GM19438 (cell line): ENCODE measurements at regions not wholly inside any gene's neighbourhood (a gene's known extent, or its start where the extent isn't known, plus 50 kb on each side); places are given as distances from the start of the nearest gene placed in this dataset.

Experiments used
- ATAC-seq: cut with Tn5 transposase; IDR thresholded peaks from one replicate; pipeline ENCODE4 v1.9.1; 2021; ENCODE audit warnings: low read depth; ENCODE audit not compliant: unreplicated experiment

GRCh38 chr12:39061576-39061975 lies 156.2 kb upstream of the CPNE8 start:
- ATAC-seq, result no peak

- no peak for ATAC-seq
These were observed 143.0 kb upstream of the CPNE8 start for GRCh38 chr12:39048395-39048794.

- ATAC-seq, result no peak
These were observed 142.3 kb upstream of the CPNE8 start for GRCh38 chr12:39047539-39048262.

- no peak for ATAC-seq
These were observed 139.4 kb upstream of the CPNE8 start for GRCh38 chr12:39044754-39045153.

- no peak for ATAC-seq
These were observed 138.0 kb upstream of the CPNE8 start for GRCh38 chr12:39043424-39043822.

GRCh38 chr12:39040275-39040674 lies 134.9 kb upstream of the CPNE8 start:
- ATAC-seq, result no peak

GRCh38 chr12:39037115-39037514 lies 131.7 kb upstream of the CPNE8 start:
- ATAC-seq, result no peak

GRCh38 chr12:39036105-39036504 lies 130.7 kb upstream of the CPNE8 start:
- no peak for ATAC-seq

- no peak for ATAC-seq
These were observed 128.4 kb upstream of the CPNE8 start for GRCh38 chr12:39033782-39034181.

- no peak for ATAC-seq
These were observed 127.1 kb upstream of the CPNE8 start for GRCh38 chr12:39032448-39032847.

- no peak for ATAC-seq
These were observed 126.6 kb upstream of the CPNE8 start for GRCh38 chr12:39032034-39032433.

GRCh38 chr12:39028382-39028781 lies 123.0 kb upstream of the CPNE8 start:
- no peak for ATAC-seq

GRCh38 chr12:39012870-39013269 lies 107.5 kb upstream of the CPNE8 start:
- ATAC-seq, result no peak

- ATAC-seq, result no peak
These were observed 105.8 kb upstream of the CPNE8 start for GRCh38 chr12:39011166-39011565.

- no peak for ATAC-seq
These were observed 105.0 kb upstream of the CPNE8 start for GRCh38 chr12:39010406-39010805.

GRCh38 chr12:39007619-39008018 lies 102.2 kb upstream of the CPNE8 start:
- ATAC-seq, result no peak

- no peak for ATAC-seq
These were observed 100.9 kb upstream of the CPNE8 start for GRCh38 chr12:39006286-39006685.

GRCh38 chr12:39005671-39006070 lies 100.3 kb upstream of the CPNE8 start:
- no peak for ATAC-seq

- ATAC-seq, result no peak
These were observed 98.3 kb upstream of the CPNE8 start for GRCh38 chr12:39003541-39004155.

GRCh38 chr12:39000370-39000769 lies 95.0 kb upstream of the CPNE8 start:
- no peak for ATAC-seq

GRCh38 chr12:38998887-38999482 lies 93.6 kb upstream of the CPNE8 start:
- ATAC-seq, result no peak

GRCh38 chr12:38995249-38995648 lies 89.9 kb upstream of the CPNE8 start:
- ATAC-seq, result no peak
